ENCODE measurements at regions not wholly inside any gene's neighbourhood (a gene's known extent, or its start where the extent isn't known, plus 50 kb on each side); places are given as distances from the start of the nearest gene placed in this dataset.

DNA sequence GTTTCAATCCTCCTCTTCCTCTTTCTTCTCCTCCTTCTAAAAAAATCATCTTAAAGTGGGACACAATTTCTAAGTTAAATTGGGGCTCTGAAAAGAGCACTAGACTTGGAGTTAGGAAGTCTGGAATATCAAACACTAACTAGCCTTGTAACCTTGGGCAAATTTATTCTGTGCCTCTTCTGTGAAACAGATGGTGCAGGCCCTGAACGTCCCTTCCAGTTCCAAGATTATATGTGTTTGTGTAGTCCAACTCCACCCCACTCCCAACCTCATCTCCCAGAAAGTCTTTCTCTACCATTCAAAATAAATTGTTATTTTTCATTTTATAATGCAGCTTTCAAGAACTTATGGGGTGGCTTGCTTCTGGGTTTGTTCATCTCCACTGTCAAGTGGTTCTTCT, 630.0 kb downstream of the LMO4 start:
- Histone ChIP-seq H3K27ac (ENCODE audit: low read depth, low read length) (no peak overlapping the region), H3K36me3 (ENCODE audit: insufficient read depth, low read length) (no peaks in the 10 kb centered on the region), H3K4me1 (ENCODE audit: insufficient read depth, low read length) (no peaks in the 10 kb centered on the region), H3K9me3 (ENCODE audit: low read length) (no peaks in the 10 kb centered on the region), H3K27me3 (ENCODE audit: insufficient read depth, low read length, poor library complexity, severe bottlenecking) (no peaks in the 10 kb centered on the region), H3K4me3 (ENCODE audit: low read length) (no peak overlapping the region)
- Mint-ChIP-seq H3K4me1 (no peaks in the 10 kb centered on the region), H3K27me3 (peaks cover 8 to 30% of the 10 kb centered on the region in 2 donors), H3K36me3 (no peaks in the 10 kb centered on the region), H3K9me3 (no peaks in the 10 kb centered on the region), H3K27ac (no peak overlapping the region), H3K4me3 (no peak overlapping the region)
- ChIA-PET CTCF (no interaction called here), POLR2A (no interaction called here)
- DNase-seq, result no peak

- Histone ChIP-seq H3K27me3 (ENCODE audit: insufficient read depth, low read length, poor library complexity, severe bottlenecking) (no peaks in the 10 kb centered on the region), H3K36me3 (ENCODE audit: insufficient read depth, low read length) (no peaks in the 10 kb centered on the region), H3K4me1 (ENCODE audit: insufficient read depth, low read length) (no peaks in the 10 kb centered on the region), H3K27ac (ENCODE audit: low read depth, low read length) (no peak overlapping the region), H3K4me3 (ENCODE audit: low read length) (no peak overlapping the region), H3K9me3 (ENCODE audit: low read length) (no peaks in the 10 kb centered on the region)
- H3K9me3 Mint-ChIP-seq, result no peaks in the 10 kb centered on the region
- H3K36me3 Mint-ChIP-seq, result no peaks in the 10 kb centered on the region
- H3K27ac Mint-ChIP-seq, result no peak overlapping the region
- peaks cover 8 to 27% of the 10 kb centered on the region in 2 donors for H3K27me3 Mint-ChIP-seq
- DNase-seq, result no peak
- ChIA-PET POLR2A (no interaction called here), CTCF (no interaction called here)
- H3K4me1 Mint-ChIP-seq, result no peaks in the 10 kb centered on the region
- no peak overlapping the region for H3K4me3 Mint-ChIP-seq
Observed at GRCh38 chr1:87959236-87959635, 630.6 kb downstream of the LMO4 start.

GRCh38 chr1:87961992-87962391, 633.3 kb downstream of the LMO4 start:
- no peaks in the 10 kb centered on the region for H3K4me1 Mint-ChIP-seq
- Histone ChIP-seq H3K4me1 (ENCODE audit: insufficient read depth, low read length) (no peaks in the 10 kb centered on the region), H3K27ac (ENCODE audit: low read depth, low read length) (no peak overlapping the region), H3K27me3 (ENCODE audit: insufficient read depth, low read length, poor library complexity, severe bottlenecking) (no peaks in the 10 kb centered on the region), H3K9me3 (ENCODE audit: low read length) (no peaks in the 10 kb centered on the region), H3K4me3 (ENCODE audit: low read length) (no peak overlapping the region), H3K36me3 (ENCODE audit: insufficient read depth, low read length) (no peaks in the 10 kb centered on the region)
- DNase-seq, result no peak
- H3K9me3 Mint-ChIP-seq, result no peaks in the 10 kb centered on the region
- H3K27me3 Mint-ChIP-seq, result peaks cover 9 to 24% of the 10 kb centered on the region in 2 donors
- H3K27ac Mint-ChIP-seq, result no peak overlapping the region
- CTCF ChIA-PET, result interaction anchor here (2.1 kb wide), 1 partner anchor 8 kb away, joined by 9 read pairs; no protein-coding TSS in a partner anchor
- H3K36me3 Mint-ChIP-seq, result no peaks in the 10 kb centered on the region
- POLR2A ChIA-PET, result no interaction called here
- H3K4me3 Mint-ChIP-seq, result no peak overlapping the region

DNA sequence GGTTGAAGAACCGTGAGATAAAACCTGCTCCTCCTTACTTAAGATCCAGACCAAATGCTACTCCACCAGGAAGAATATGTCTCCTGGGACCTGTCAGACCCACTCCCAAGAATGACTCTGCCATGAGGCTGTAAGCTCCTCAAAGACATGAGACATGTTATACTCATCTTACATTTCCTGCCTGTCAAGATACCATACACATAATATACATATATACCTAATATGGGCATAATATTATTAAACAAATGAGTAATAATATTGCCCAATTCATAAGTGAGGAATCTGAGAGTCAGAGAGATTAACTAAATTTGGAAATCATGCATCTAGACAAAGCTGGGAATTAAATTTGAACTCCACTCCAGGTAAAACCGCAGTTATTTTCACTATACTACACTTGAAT, 634.9 kb downstream of the LMO4 start:
- no peaks in the 10 kb centered on the region for H3K36me3 Mint-ChIP-seq
- CTCF ChIA-PET, result interaction anchor here (2.1 kb wide), 1 partner anchor 10 kb away, joined by 9 read pairs; no protein-coding TSS in a partner anchor

DNA sequence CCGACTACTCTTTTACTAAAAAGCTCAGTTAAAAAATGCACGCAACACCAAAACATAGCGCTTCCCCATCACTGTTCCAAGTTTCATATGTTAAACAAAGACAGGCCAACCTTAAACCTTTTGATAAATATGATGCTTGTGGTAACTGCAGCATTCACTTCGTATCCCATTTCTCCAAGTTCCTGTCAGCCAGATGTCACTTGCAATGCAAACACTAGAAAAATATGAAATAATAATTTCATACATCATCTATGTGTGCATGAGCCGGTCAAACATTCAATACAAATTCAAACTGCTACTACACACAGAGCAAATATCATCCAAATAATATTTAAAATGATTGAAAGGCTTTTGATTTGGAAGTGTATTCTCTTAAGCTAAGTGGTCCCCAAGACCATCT, 636.5 kb downstream of the LMO4 start:
- H3K27me3 ChIP-seq (ENCODE audit: insufficient read depth, low read length, poor library complexity, severe bottlenecking), result no peaks in the 10 kb centered on the region
- H3K27ac Mint-ChIP-seq, result no peak overlapping the region
- DNase-seq, result no peak
- H3K9me3 Mint-ChIP-seq, result no peaks in the 10 kb centered on the region
- no peaks in the 10 kb centered on the region for H3K4me1 Mint-ChIP-seq
- no peaks in the 10 kb centered on the region for H3K4me1 ChIP-seq (ENCODE audit: insufficient read depth, low read length)
- H3K36me3 Mint-ChIP-seq, result no peaks in the 10 kb centered on the region
- peaks cover 3 to 7% of the 10 kb centered on the region in 2 donors for H3K27me3 Mint-ChIP-seq
- H3K4me3 ChIP-seq (ENCODE audit: low read length), result no peak overlapping the region
- CTCF ChIA-PET, result no interaction called here
- POLR2A ChIA-PET, result no interaction called here
- H3K9me3 ChIP-seq (ENCODE audit: low read length), result no peaks in the 10 kb centered on the region
- H3K36me3 ChIP-seq (ENCODE audit: insufficient read depth, low read length), result no peaks in the 10 kb centered on the region
- no peak overlapping the region for H3K4me3 Mint-ChIP-seq
- no peak overlapping the region for H3K27ac ChIP-seq (ENCODE audit: low read depth, low read length)

More for the DNA sequence above, 634.9 kb downstream of the LMO4 start:
- Mint-ChIP-seq H3K4me3 (no peak overlapping the region), H3K9me3 (no peaks in the 10 kb centered on the region), H3K27ac (no peak overlapping the region), H3K4me1 (no peaks in the 10 kb centered on the region), H3K27me3 (peaks cover 9 to 18% of the 10 kb centered on the region in 2 donors)
- no peak overlapping the region for H3K4me3 ChIP-seq (ENCODE audit: low read length)
- H3K27me3 ChIP-seq (ENCODE audit: insufficient read depth, low read length, poor library complexity, severe bottlenecking), result no peaks in the 10 kb centered on the region
- DNase-seq, result no peak
- H3K36me3 ChIP-seq (ENCODE audit: insufficient read depth, low read length), result no peaks in the 10 kb centered on the region
- no peaks in the 10 kb centered on the region for H3K9me3 ChIP-seq (ENCODE audit: low read length)
- no peaks in the 10 kb centered on the region for H3K4me1 ChIP-seq (ENCODE audit: insufficient read depth, low read length)
- H3K27ac ChIP-seq (ENCODE audit: low read depth, low read length), result no peak overlapping the region
- POLR2A ChIA-PET, result no interaction called here

- Mint-ChIP-seq H3K9me3 (no peaks in the 10 kb centered on the region), H3K4me3 (no peak overlapping the region), H3K27me3 (peaks cover 3 to 7% of the 10 kb centered on the region in 2 donors), H3K27ac (no peak overlapping the region), H3K36me3 (no peaks in the 10 kb centered on the region), H3K4me1 (no peaks in the 10 kb centered on the region)
- no peak for DNase-seq
- Histone ChIP-seq H3K4me3 (ENCODE audit: low read length) (no peak overlapping the region), H3K27me3 (ENCODE audit: insufficient read depth, low read length, poor library complexity, severe bottlenecking) (no peaks in the 10 kb centered on the region), H3K36me3 (ENCODE audit: insufficient read depth, low read length) (no peaks in the 10 kb centered on the region), H3K4me1 (ENCODE audit: insufficient read depth, low read length) (no peaks in the 10 kb centered on the region), H3K27ac (ENCODE audit: low read depth, low read length) (no peak overlapping the region), H3K9me3 (ENCODE audit: low read length) (no peaks in the 10 kb centered on the region)
- ChIA-PET CTCF (interaction anchor here (1.6 kb wide), 1 partner anchor 15 kb away, joined by 8 read pairs; no protein-coding TSS in a partner anchor), POLR2A (no interaction called here)
Observed at GRCh38 chr1:87968197-87968955, 639.7 kb downstream of the LMO4 start.

DNA sequence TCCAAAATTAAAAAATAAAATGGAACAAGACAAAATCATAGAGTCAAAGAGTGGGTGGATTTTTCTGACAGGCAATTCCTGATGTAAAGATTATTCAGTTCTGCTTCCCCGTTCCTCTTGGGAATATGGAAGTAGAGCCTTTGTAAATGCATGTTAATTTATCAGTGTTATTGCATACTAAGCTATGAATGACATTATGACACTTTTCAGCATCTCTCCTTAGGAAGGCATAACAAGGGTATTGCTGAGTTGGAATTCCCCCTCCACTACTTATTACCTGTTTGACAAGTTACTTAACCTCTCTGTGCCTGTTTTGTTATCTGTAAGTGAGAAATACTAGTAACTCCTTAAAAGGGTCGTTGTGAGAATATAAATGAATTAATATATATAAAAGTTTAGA, 640.4 kb downstream of the LMO4 start:
- ChIA-PET POLR2A (no interaction called here), CTCF (no interaction called here)
- no peak overlapping the region for H3K27ac Mint-ChIP-seq
- H3K4me3 ChIP-seq (ENCODE audit: low read length), result no peak overlapping the region
- no peak overlapping the region for H3K4me3 Mint-ChIP-seq
- no peak for DNase-seq
- H3K36me3 Mint-ChIP-seq, result no peaks in the 10 kb centered on the region
- no peaks in the 10 kb centered on the region for H3K27me3 ChIP-seq (ENCODE audit: insufficient read depth, low read length, poor library complexity, severe bottlenecking)
- H3K9me3 Mint-ChIP-seq, result no peaks in the 10 kb centered on the region
- H3K27me3 Mint-ChIP-seq, result peaks cover 3 to 7% of the 10 kb centered on the region in 2 donors
- no peak overlapping the region for H3K27ac ChIP-seq (ENCODE audit: low read depth, low read length)
- H3K4me1 Mint-ChIP-seq, result no peaks in the 10 kb centered on the region
- H3K9me3 ChIP-seq (ENCODE audit: low read length), result no peaks in the 10 kb centered on the region
- H3K4me1 ChIP-seq (ENCODE audit: insufficient read depth, low read length), result no peaks in the 10 kb centered on the region
- H3K36me3 ChIP-seq (ENCODE audit: insufficient read depth, low read length), result no peaks in the 10 kb centered on the region

DNA sequence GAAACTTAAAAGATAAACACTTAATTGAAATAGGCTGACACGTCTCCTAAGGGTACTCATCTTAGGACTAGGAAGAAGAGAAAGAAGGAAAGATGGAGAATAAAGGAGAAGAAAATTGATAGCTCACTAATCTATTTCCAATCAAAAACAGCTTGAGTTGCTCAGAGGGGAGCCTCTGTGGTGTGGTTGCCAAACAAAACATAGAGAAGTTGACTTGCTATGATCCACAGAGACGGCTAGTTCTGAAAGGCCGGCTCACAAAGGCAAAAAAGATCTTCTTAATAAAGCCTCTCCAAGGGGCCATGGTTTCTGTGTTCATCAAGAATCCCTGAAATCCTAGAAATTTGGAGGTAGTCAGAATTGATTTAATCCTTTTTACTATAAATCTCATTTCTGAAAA, 644.1 kb downstream of the LMO4 start:
- no peak for DNase-seq
- no peaks in the 10 kb centered on the region for H3K4me1 Mint-ChIP-seq
- H3K36me3 Mint-ChIP-seq, result no peaks in the 10 kb centered on the region
- H3K27ac Mint-ChIP-seq, result no peak overlapping the region
- no peaks in the 10 kb centered on the region for H3K9me3 Mint-ChIP-seq
- ChIA-PET CTCF (interaction anchor here (2.2 kb wide), 1 partner anchor 19 kb away, joined by 5 read pairs; no protein-coding TSS in a partner anchor), POLR2A (no interaction called here)
- no peak overlapping the region for H3K4me3 Mint-ChIP-seq
- peaks cover 2 to 13% of the 10 kb centered on the region in 2 donors for H3K27me3 Mint-ChIP-seq
- Histone ChIP-seq H3K27me3 (ENCODE audit: insufficient read depth, low read length, poor library complexity, severe bottlenecking) (no peaks in the 10 kb centered on the region), H3K36me3 (ENCODE audit: insufficient read depth, low read length) (no peaks in the 10 kb centered on the region), H3K4me3 (ENCODE audit: low read length) (no peak overlapping the region), H3K27ac (ENCODE audit: low read depth, low read length) (no peak overlapping the region), H3K9me3 (ENCODE audit: low read length) (no peaks in the 10 kb centered on the region), H3K4me1 (ENCODE audit: insufficient read depth, low read length) (no peaks in the 10 kb centered on the region)

Data from CD8-positive, alpha-beta memory T cell (primary cell).